GM21717 (cell line): ENCODE measurements at regions not wholly inside any gene's neighbourhood (a gene's known extent, or its start where the extent isn't known, plus 50 kb on each side); places are given as distances from the start of the nearest gene placed in this dataset.

Source experiments
- ATAC-seq: cut with Tn5 transposase; IDR thresholded peaks from one replicate; pipeline ENCODE4 v1.9.1; 2021; ENCODE audit warnings: mild to moderate bottlenecking, moderate library complexity; ENCODE audit not compliant: unreplicated experiment

DNA sequence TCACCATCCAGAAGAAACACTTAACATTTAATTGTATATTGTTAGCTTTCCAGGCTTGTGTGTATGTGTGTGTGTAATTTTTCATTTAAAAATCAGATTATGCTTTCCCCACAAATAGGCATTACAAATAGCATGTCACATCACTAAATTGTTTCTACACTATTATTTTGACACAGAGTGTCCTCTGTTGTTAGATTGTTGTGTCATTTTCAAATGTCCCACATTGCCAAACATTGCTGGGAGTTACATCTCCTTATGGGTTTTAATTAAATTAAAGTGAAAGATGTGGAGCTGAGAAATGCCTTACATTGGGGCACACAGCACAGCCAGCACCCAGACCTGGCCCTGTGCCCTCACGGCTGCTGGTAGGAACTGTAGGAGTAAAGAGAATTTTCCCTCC, 295.6 kb downstream of the ZEB1 start:
- ATAC-seq, result no peak

DNA sequence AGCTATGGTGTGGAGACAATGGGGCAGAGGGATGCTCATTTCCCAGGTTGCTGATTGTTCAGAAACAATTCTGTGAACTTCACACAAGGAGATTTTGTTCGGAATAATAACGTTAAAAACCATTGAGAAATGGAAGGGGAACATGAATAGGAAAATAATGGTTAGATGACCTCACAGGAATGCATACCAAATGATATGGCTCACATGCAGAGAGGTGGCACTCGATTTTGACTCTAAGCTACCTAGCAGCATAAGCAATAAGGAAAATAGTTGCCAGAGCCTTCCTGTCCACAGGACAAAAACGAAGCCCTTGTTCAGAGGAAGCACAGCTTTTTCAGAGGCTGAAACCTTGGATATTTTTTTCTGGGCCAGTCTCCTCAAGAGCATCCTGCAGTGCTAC, 293.1 kb downstream of the ZEB1 start:
- ATAC-seq, result no peak

DNA sequence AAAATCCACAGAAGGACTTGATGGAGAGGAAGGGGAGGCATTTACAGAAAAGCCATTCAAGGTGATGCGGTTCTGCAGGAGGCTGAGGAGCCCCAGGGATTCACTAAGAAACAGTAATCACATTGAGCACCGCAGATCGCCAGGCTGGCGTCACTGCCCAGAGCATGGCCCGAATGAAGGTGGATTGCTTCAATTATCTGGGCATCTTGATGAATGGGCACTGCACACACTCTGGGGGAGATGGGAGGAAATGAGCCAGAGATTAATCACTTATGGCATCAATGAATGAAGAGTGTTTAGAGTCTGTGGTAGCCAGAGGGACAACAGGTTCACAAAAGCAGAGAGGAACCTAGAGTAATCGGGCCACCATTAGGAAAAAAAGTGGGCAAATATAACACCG, 292.1 kb downstream of the ZEB1 start:
- no peak for ATAC-seq

DNA sequence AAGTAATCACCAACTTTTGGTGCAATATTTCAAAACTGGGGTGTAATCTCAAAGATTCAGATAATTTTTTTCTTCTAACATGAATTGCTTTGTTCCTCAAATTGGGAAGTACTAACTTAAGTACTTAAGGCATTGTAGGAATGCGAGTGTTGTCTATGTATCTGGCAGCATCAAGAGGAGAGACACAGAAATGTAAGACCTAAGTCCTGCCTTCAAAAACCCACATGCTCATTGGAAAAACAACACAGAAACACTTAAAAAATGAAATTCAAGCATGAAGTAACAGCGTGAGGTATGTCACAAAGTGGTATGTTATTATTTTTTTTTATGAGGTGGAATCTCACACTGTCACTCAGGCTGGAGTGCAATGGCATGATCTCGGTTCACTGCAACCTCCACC, 288.5 kb downstream of the ZEB1 start:
- ATAC-seq, result no peak

DNA sequence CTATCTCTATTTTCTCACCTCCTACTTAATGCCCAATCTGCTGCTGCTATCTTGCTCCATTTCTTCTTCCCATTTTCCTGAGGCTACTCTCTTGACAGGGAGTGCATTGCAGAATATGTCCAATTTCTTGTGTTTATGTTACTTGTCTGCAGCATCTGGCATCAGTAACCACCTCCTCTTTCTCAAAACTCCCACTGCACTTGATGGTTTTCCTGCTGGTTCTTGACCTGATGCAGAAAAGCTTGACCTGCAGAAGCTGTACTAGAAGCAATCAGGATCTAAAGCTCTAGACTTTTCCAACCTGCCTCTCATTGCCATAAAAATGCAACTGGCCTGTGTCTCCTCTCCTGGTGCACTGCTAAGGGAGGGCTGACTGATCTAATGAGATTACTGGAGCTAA, 287.8 kb downstream of the ZEB1 start:
- no peak for ATAC-seq

DNA sequence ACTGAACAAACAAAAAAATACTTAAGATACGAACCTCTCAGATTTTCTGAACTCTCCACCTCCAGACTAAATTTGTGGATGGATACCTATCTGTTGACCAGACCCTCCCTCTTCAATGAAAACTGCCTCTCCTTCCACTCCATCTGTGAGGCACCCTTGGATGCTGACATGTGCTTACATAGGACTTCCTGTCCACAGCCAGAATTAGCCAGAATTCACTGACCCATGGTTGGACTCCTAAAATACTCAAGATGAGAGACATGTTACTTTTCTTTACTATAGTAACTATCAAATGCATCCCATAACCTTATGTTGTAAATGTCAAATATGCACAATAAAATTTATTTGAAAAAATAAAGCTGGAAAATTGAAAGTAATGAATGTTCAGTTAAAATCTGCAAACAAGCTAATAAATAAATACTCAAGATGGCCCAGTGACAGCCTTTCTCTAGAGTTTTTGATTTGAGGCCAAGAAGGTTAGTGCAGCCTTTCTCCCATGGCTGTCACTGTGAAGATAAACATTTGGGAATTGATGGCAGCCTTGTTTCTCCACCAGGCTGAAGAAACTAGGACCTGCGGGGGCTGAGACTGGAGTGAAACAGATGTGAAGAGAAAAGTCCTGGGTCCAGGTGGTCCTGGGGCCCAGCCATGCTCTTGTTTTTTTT, 287.0 kb downstream of the ZEB1 start:
- no peak for ATAC-seq

DNA sequence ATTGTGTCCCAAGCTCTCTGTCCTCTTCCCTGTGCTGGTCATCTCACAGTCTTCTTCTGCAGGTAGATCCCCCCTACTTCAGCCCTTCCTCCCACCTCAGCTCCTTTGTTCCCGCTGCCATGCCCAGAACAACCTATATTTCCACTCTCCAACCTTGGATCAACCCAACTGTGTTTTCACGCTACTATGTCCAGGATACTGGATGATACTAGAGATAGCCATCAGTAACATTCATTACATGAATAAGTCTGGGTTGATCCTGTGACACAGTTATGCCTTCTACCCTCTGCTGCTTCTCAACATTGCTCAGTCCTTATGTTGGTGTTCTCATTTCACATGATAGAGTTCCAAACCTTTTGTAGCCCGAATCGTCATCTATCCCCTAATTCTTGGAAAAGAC, 286.4 kb downstream of the ZEB1 start:
- no peak for ATAC-seq

DNA sequence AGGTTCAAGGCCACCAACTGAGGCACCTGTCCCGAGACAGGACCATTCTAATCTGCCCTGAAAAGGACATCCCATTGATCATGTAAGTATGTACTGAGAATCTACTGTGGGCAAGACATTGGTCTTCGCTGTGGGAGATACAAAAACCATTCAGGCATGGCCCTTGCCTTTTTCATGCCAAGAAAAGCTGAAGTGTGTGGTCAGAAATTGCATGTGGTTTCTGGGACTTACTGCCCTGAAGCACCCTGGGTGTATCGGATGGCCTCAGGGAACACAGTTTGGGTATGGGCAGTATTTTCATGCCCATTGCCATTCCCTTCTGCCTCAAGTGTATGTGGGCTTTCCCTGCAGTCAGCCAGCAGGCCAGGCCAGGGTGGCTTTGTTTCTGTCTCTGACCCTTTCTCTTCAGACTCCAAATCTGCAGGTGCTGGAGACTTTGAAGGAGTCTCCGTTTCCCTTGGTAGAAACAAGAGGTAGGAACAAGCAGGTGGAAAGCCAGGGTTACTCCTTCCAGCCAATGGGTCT, 285.7 kb downstream of the ZEB1 start:
- ATAC-seq, result no peak

DNA sequence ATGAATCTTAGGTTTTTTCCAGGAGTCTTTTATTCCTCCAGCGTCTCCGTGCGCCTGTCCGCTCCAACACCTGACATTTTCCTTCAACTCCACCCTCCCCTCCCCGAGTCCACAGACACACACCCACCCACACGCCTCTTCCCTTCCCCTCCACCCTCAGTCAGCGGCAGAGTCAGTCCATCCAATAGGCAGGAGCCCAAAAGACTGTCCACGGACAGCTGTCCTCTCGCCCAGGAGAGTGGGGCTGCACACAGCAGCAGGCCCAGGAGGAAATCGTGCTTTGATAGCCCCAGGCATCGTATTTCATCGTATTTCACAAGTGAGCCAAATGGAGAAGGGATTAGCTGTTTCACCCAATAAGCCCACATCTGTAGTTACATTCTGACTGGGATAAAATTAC, 285.1 kb downstream of the ZEB1 start:
- ATAC-seq, result no peak

DNA sequence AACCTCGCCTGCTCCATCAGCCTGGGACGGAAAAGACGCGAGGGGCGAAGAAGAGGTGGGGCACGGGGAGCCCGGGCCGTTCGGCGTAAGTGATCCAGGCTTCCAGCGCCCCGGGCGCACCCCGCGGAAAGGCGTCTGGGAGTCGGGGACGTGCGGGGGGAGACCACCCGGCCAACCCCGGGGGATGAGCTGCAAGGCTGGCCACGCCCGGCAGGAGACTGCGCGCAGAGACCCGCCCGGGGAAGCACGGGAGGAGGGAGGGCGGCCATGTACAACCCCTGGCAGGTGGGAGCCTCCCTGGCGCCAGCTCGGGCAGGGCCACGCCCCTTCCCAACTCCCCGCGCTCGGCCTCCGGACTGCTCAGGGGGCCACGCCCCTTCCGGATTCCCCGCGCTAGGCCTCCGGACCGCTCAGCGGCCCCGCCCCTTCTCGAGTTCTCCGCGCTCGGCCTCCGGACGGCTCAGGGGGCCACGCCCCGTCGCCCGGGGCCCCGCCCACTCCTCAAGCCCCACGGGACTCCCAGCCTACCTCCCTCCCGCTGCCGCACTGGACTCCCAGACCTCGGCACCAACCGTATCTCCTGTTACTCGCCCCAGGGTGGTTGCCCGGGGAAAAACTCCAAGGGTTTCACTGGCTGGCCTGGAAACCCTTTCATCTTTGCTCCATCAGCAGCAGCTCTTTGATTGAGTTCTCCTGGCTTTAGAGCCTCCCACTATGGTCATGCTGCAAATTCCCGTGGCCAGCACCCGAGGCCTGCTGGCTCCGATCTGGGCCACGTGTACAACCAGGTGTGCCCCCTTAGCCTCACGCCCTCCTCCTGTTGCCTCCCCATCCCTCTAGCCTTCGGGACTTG, 284.4 kb downstream of the ZEB1 start:
- peak; percentile 97 for ATAC-seq

DNA sequence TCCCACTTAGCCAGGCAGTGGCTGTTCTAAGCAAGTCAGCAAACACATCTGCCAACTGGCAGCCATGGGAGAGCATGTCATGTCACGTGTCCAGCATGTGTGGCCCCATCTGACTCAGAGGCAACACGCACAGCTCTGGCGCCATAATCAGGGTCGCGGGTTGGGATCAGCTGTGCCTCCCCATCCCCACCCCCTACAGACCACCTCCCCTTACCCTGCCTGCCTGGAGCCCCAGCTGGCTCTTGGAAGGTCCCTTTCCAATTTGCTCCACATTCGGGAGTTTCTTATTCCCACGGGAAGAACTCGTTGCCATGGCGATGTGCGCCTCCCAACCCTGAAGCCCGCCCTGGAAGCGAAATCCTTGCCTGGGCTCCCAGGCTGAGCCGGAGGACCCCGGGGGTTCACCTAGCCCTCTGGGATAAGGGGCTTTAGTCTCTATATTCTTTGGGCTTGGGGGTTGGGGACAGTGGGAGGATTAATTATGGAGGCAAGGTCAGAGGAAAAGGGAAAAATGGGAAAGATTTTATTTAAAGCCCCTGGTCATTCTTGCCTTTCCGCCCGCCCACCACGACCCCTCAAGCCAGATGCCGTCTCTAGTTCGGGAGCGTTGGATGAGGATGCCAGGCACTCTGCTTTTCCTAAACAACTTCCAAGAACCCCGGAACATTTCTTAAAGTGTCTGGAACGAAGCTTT, 283.7 kb downstream of the ZEB1 start:
- no peak for ATAC-seq

DNA sequence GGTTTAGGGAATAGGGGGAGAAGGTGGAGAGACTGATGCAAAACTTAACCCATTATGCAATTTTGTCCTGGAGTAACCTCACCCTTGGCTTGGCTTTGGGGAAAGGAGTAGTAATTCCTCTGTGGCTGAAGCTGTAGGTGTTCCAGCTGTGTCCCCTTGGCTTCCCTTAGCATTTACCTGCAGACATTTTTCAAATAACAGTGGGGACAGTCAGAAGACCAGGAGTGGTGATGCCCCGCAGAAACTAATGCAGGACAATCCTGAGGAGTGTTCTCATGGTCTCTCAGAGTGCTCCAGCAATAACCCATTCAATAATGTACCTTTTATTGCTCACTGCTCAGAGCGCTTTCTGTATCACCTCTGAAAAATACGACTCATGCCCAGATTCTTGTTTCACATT, 282.1 kb downstream of the ZEB1 start:
- ATAC-seq, result no peak

DNA sequence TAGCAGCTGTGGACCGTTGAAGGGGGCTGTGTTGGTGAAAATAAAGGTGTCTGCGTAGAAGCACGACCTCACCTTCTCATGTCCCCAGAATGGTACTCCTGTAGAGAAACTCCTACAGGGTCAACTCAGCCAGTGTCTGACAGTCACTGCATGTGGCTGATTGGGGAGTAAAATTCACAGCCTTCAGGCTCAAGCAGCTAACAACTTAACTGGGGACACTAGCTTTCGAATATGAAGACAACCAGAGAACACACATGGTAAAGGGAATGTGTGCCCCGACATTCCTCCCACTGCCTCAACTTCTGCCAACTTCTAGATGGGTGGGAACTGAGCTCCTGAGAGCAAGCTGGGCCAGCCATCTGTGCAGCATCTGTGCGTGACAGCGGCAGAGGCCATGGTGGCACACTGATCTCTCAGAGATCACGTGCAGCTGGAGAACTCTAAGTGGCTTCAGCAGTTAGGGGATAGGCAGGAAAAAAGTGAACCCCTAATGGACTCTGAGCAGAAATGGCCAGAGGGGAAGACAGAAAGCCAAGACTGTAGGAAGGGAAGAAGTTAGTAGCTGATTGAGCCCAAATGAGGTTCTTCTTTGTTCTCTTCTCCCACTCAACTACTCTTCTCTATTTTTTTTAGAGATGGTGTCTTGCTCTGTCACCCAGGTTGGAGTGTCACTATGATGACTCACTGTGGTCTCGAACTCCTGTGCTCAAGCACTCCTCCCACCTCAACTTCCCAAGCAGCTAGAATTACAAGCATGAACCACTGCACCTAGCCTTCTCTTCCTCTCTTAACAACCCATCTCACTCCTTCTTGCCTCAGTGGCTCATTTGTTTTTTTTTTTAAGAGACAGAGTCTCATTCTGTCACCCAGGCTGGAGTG, 280.8 kb downstream of the ZEB1 start:
- no peak for ATAC-seq

DNA sequence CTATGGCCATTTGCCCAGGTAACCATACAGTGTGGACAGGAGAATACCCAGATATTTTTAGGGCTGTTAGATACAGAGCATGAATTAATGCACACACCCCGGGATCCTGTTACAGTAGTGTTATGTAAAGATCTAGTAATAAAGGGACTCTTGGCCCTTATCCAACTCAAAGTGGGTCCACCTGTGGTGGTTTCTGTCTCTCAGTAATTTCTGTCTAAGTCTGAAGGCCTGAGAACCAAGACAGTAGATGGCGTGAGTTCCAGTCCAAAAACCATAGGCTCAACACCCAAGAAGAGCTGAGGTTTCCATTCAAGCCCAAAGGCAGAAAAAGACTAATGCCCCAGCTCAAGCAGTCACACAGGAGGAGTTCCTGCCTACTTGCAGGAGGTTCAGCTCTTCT, 277.7 kb downstream of the ZEB1 start:
- ATAC-seq, result no peak

DNA sequence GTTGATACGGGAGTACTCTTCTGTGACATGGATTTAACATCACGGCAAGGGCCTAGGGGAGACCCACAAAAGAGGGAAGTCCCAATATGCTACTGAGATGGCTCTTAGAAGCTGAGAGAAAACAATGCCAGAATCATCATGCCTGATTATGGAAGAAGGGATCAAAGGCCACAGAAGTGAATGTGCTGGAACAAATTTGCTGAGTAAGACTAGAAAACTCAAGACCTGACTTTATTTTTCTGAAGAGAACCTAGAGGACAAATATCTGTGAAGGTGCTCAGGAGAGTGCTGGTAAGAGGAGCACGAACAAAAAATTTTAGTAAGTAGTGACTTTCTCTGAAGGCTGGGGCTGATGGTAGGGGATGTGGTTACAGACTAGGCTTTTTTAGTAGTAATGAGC, 277.0 kb downstream of the ZEB1 start:
- no peak for ATAC-seq

DNA sequence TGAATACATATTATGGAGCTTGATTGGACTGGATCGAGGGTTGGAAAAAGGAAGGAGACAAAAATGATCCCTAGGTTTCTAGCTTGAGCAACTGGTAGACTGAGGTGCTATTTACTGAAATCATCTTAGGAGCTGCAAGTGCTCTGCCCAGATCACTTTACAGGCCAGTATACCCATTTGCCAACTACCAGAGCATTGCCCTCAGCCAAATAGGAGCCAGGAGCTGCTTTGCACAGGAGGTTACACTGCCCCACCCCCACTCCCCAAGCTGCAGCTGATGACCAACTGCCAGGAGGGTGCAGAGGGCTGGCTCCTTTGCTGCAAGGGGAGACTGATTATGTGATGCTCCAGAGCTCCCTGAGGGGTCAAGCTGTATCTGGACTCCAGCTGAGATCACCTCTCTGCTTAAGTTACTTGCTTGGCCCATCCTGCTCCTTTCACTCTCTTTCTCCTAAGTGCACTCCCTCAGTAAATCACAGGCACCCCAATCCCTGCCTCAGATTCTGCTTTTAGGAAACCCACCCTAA, 275.4 kb downstream of the ZEB1 start:
- ATAC-seq, result no peak

DNA sequence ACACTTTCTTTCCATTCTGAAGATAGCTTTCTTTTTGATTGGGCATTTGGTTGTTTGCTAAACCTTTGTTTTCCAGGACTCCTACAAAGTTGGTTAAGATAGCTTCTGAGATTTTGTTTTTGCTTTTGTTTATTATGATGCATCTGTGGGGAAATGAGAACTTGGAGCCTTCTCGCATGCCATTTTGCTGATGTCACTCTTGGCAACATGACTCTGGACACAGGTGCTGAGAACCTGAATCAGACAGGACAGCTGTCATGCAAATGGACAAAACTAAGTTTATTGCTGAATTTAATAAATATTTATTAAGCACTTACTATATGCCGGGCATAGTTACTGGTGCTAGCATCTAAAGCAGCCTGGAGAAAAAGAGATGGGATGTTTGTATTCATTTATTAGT, 274.1 kb downstream of the ZEB1 start:
- no peak for ATAC-seq

DNA sequence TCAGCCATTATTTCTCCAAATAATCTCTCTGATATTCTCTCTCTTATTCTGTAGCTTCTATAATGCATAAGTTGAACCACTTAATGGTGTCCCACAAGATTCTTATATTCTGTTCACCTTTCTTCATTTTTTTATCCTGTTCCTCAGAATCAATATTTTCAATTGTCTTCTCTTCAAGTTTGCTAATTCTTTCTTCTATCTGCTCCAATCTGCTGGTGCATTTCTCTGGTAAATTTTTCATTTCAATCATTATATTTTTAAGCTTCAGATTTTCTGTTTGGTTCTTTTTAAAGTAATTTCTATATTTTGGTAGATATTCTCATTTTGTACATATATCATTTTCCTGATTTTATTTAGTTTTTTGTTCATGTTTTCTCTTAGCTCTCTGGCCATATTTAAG, 272.6 kb downstream of the ZEB1 start:
- ATAC-seq, result no peak

DNA sequence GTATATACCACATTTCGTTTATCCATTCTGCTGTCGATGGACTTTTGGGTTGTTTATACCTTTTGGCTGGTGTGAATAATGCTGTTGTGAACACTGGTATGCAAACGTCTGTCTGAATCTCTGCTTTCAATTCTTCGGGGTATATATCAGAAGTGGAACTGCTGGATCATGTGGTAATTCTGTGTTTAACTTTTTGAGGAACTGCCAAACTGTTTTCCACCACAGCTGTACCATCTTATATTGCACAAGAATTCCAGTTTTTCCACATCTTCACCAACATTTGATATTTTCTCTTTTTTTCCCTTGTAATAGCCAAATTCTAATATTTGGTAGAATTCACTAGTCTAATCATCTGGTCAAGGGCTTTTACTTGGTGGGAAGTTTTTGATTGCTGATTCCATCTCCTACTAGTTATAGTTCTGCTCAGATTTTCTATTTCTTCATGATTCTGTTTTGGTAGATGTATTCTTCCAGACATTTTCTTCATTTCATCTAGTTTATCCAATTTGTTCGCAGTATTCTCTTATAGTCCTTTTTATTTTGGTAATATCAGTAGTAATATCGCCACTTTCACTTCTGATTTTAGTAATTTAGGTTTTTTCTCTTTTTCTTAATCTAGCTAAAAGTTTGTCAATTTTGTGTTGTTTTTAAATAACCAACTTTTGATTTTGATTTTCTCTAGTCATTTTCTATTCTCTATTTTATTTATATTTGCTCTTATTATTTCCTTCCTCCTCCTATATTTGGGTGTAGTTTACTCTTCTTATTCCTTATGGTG, 271.2 kb downstream of the ZEB1 start:
- no peak for ATAC-seq

DNA sequence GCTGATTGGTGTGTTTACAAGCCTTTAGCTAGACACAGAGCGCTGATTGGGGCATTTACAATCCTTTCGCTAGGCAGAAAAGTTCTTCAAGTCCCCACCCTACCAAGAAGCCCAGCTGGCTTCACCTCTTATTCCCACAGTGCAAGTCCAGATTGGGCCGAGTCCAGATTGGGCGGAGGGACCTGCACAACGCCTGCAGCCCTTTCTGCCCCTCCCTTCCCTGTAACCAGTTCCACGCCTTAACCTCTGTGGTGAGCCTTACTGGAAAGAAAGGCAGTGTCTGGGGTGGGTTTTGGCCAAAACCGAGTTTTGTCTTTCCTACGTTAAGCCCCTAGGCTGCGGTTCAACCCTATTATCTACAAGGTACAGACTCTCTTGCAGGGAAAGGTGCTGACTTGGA, 268.7 kb downstream of the ZEB1 start:
- ATAC-seq, result no peak
